Mammary epithelial cell (primary cell): ENCODE measurements at regions not wholly inside any gene's neighbourhood (a gene's known extent, or its start where the extent isn't known, plus 50 kb on each side); places are given as distances from the start of the nearest gene placed in this dataset.

Source experiments
- CTCF ChIP-seq, 2 donors: IDR thresholded peaks in 1 of 2; conservative IDR thresholded peaks in 1 of 2; 2 replicates each; pipeline ENCODE4 v1.5.1; 2011 to 2012; ENCODE audit warnings: inconsistent platforms in 2 of 2, low read length in 2 of 2, mild to moderate bottlenecking in 2 of 2, control low read depth in 1 of 2, low read depth in 1 of 2; ENCODE audit not compliant: insufficient read depth in 1 of 2; ENCODE audit errors: extremely low read depth in 1 of 2
- EZH2 ChIP-seq: IDR thresholded peaks from 2 replicates; pipeline ENCODE4 v1.6.1; 2012; ENCODE audit warnings: low read length, inconsistent platforms, borderline replicate concordance

- TF ChIP-seq CTCF (conservative IDR thresholded peaks at IDR 0.05 in 1 of 2, IDR thresholded peaks at IDR 0.05 in 1 of 2; ENCODE audit: extremely low read depth in 1 of 2, insufficient read depth in 1 of 2, low read depth in 1 of 2, low read length in 2 of 2), result no peak
- TF ChIP-seq EZH2, result no peak
Measured at GRCh38 chr3:180430896-180431295, 171.1 kb upstream of the TTC14 start.
